Inflammatory macrophage treated with lipopolysaccharide for 4 hours (primary cell): ENCODE measurements at regions not wholly inside any gene's neighbourhood (a gene's known extent, or its start where the extent isn't known, plus 50 kb on each side); places are given as distances from the start of the nearest gene placed in this dataset.
"Not testable (repeated sequence)": the region's sequence is repeated elsewhere in the genome, so short reads cannot be mapped to it uniquely, and the experiment has no call there.

Source experiments
- DNase-seq: peaks from one replicate; pipeline ENCODE4 v3.0.0-alpha.2; 2020

DNA sequence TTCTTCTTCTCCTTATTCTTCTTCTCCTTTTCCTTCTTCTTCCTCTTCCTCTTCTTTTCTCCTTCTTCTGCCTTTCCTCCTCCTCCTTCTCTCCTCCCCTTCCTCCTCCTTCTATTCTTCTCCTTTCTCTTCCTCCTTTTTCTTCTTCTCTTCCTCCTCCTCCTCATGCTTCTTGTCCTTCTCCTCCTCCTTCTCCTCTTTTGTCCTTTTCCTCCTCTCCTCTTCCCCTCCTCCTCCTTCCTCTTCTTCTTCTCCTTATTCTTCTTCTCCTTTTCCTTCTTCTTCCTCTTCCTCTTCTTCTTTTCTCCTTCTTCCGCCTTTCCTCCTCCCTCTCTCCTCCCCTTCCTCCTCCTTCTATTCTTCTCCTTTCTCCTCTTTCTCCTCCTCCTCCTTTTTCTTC is 1258.2 kb downstream of the TYW1 start:
- DNase-seq = not testable (repeated sequence)

DNA sequence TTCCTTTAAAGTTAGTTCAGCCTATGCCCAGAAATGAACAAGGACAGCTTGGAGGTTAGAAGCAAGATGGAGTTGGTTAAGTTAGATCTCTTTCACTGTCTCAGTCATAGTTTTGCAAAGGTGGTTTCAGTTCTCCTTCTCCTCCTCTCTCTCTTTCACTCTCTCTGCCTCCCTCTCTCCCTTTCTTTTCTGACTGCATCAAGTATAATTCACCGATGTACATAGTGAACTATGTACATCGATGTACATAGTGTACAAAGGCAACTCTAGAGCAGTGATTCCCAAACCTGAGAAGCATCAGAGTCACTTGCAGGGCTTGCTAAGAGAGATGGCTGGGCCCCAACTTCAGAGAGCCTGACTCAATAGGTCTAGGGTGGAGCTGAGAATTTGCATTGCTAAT is 1259.7 kb downstream of the TYW1 start:
- no peak for DNase-seq

GRCh38 chr7:68258609-68259008 is 1262.0 kb downstream of the TYW1 start:
- DNase-seq = no peak

- no peak for DNase-seq
Observed at GRCh38 chr7:68265258-68265657, 1268.6 kb downstream of the TYW1 start.

DNA sequence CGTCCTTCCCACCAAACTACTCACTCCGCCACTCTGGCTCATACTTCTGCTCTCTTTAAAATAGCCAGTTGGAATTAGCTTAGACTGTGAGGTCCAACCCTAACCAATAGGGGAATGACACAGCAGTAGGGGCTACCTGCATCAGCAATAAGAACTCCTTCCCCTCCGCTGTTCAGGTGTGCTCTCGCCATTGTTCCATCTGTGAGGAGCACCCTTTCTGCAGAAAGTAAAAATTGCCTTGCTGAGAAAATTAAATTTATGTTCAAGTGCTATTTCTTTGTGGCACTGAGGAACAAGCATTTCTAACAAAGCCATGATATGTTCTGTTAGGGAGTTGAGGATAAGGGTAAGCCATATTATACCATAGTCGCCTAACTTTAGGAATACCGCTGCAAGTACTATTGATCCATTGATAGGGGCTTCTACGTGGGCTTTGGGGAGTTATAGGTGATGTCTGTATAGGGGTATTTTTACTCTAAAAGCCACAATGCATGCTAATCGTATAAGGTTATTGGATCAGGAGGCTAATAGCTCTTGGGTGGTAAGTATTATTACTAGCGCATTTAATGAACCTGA is 1269.5 kb downstream of the TYW1 start:
- DNase-seq = no peak

DNA sequence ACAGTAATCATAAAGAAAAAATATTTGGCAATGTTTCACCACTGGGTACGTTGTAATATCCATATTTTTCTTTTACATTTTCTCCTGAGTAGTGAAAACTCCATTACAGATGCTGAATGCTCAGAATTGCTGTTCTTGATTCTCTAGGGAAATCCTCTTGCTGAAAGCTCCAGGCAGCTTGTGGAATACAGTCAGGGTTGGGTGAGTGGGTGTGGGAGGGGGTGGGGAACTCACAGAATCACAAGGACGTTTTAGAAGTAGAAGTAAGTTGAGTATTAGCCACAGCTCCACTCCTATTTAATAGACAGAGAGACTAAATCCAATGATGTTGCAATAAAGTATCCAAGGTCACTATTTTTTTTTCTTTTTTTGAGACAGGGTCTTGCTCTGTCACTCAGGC is 1270.9 kb downstream of the TYW1 start:
- DNase-seq = no peak

DNA sequence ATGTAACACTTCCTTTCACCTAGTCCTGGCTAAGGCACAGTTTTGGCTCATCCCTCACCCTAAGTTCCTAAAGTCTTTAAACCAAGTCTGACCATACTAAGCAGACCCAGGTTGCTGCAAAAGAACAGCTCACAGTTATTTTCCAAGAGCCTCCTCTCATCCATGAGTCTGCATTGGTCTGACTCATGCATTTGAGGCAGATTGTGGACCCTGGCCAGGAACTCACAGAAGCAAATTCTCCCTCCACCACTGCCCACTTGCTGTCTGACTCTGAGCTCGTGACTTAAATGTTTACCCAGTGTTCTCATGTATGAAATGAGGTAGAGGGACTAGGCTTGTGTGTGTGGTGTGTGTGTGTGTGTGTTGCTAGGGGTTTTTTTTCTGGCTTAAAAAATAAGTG is 1272.8 kb downstream of the TYW1 start:
- DNase-seq = no peak

DNA sequence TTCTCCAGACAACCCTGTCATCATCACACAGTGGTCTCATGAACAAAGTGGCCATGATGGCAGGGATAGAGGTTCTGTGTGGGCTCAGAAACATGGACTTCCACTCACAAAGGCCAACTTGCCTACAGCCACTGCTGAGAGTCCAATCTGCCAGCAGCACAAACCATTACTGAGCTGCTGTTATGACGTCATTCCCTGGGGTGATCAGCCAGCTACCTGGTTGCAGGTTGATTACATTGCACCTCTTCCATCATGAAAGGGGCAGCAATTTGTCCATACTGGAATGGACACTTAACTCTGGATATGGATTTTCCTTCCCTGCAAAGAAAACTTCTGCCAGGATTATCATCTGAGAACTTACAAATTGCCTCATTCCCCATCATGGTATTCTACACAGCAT is 1275.9 kb downstream of the TYW1 start:
- DNase-seq = no peak

GRCh38 chr7:68276725-68277124 is 1280.1 kb downstream of the TYW1 start:
- DNase-seq = no peak

- DNase-seq = no peak
Observed at GRCh38 chr7:68279827-68280400, 1283.3 kb downstream of the TYW1 start.

DNA sequence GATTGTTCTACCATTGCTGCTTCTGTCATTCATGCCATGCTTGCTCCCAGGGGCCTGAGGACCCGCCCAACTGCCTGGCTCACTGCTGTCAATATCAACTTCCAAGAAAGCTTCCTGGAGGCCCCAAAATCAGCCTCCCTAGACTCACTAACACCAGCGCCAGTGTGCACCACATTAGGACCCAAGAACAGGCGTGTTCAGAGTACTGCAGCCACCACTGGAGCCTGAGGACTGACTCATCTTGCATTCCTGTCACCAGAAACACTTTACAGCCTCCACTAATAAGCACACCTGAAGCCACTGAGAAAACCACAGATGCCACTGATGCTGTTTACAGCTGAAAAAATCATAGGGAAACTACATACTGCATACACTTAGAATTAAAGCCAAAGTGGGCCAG is 1284.3 kb downstream of the TYW1 start:
- no peak for DNase-seq

GRCh38 chr7:68288144-68288593 is 1291.5 kb downstream of the TYW1 start:
- no peak for DNase-seq

- DNase-seq = no peak
Observed at GRCh38 chr7:68291710-68292109, 1295.1 kb downstream of the TYW1 start.

GRCh38 chr7:68295386-68295785 is 1298.8 kb downstream of the TYW1 start:
- no peak for DNase-seq

DNA sequence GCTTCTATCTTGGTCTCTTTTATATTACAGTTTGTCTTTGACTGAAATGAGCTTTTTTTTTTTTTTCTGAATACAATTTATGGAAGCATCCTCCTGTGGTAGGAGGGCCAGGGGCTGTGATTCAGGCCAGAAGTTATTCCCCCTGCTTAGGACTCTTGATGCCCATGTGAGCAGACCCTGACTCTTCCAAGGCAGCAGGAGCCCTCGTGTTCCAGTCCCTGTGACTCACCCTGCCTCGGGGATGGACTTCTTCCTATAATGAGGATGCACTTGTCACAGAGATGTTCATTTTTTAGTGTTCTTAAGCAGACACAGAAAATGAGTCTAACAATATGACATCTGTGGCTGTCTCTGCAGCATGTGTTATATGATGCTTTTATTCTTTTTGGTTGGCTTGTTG is 1293.7 kb upstream of the AUTS2 start:
- DNase-seq = no peak

DNA sequence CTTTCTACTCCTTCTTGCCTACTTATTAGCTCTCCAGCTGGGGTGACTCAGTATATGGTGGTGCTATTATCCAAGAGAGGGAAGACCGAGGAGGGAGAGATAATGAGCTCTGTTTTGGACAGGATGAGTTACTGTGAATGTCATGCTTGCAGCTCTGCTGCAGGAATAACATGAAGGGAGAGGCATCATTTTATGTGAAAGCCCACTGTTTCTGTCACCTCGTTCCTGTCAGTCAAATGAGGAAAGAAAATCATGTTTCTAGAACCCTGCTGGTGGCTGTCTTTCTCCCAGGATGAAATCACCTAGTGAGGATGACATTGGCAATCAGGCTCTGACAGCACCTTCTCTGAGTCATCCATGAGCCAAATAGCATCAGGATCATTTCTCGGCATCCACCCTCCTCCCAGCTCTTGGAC is 1291.6 kb upstream of the AUTS2 start:
- no peak for DNase-seq

DNA sequence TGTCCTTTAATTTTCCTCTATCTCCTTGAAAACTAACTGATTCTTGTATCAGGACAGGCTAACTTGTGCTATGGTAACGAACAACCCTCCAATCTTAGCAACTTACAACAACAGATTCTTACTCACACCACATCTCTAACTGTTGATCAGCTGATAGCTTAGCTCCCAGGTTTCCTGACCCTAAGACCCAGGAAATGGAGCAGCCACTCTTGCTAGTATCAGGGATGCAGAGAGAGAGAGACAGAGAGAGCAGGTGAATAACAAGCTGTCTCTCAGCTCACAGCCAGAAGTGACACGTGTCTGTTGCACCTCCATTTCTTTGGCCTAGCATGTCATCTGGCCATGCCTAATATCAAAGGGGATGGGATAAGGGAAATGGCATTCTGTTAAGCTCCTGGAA is 1289.0 kb upstream of the AUTS2 start:
- no peak for DNase-seq

- DNase-seq = no peak
Observed at GRCh38 chr7:68309806-68310205, 1288.5 kb upstream of the AUTS2 start.

GRCh38 chr7:68311958-68312357 is 1286.3 kb upstream of the AUTS2 start:
- DNase-seq = no peak

DNA sequence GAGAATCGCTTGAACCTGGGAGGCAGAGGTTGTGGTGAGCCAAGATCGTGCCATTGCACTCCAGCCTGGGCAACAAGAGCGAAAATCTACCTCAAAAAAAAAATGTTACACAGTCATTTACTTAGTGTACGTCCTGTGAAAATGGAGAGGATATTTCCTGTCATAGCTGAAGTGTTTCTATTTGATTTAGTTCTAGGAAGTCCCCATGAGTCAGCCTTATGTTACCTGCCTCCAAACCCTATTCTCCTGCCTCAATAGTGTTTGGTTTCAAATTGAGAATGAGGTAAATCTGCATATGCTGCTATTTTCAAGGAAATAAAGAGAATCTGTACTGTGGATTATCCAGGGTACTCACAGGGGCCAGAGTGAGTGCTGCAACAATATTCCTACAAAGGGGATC is 1284.5 kb upstream of the AUTS2 start:
- no peak for DNase-seq

DNA sequence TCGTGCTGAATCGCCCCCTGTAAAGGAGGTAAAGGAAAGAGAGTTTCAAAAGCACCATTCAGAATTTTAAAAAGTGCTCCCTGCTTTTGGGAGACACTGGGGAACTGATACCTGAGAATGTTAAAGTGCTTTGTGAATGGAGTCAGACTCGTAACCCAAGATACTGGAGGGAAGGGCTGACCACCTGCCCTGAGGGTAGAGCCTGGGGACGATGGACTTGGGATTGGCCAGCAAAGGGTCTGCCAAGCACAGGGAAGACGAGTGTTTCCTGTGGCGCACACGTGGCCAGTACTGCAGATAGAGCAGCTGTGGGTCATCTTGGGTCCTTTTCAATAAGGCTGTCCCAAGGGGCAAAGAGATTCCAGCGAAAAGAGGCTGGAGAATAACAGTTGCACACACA is 1284.1 kb upstream of the AUTS2 start:
- DNase-seq = no peak

GRCh38 chr7:68317476-68317875 is 1280.8 kb upstream of the AUTS2 start:
- DNase-seq = no peak

DNA sequence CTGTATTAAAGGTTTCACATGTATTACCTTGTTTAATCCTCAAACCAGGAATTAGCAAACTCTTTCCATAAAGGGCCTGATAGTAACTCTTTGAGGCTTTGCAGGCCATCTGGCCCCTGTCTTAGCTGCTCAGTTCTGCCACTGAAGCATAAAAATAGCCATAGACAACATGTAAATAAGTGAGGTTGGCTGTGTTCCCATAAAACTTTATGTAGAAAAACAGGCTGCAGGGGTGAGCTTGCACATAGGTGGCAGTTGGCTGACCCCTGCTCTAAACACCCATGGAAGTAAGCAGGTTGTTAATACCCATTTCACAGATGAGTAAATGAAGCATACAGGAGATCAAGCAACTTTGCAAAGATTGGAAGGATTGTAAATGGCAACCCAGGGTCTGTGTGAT is 1279.2 kb upstream of the AUTS2 start:
- DNase-seq = no peak

- DNase-seq = no peak
Observed at GRCh38 chr7:68321076-68321639, 1277.1 kb upstream of the AUTS2 start.
